ENCODE measurements at regions not wholly inside any gene's neighbourhood (a gene's known extent, or its start where the extent isn't known, plus 50 kb on each side); places are given as distances from the start of the nearest gene placed in this dataset.
"Not testable (repeated sequence)": the region's sequence is repeated elsewhere in the genome, so short reads cannot be mapped to it uniquely, and the experiment has no call there.

DNA sequence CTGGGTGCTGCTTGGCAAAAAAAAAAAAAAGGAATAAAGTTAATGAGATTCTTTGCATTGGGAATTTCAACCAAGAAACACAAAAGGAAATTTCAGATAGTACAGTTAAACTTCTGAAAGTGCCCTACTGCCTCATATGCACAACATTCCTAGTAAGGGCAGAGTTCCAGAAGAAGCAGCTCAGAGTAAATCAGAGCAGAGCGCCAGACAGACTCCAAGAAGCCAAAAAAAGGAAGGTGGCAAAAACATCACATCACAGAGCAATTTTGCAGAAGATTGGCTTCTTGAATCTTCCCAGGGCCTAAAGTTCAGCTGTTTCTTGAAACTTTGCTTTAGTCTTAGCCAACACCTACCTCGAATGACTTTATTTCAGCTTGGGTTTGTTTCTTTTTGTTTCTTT, 544.1 kb downstream of the XPNPEP1 start:
- no peak for DNase-seq

DNA sequence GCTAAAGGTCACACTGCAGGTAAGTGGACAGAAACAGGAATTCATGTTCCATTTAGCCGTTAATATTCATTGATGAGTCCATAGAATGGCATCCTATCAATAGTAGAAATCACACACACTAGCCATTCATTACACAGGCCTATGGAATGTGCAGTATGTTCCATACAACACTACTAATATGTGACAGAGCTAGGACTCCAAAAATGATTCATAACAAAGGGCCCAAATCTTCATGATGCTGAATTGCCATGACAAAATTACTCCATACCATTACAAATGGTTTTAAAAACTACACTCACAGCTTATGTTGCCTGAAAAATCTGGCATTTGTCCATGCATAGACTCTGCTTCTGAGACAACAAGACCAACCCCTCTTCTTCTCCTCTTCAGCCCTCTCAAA, 549.1 kb downstream of the XPNPEP1 start:
- no peak for DNase-seq

DNA sequence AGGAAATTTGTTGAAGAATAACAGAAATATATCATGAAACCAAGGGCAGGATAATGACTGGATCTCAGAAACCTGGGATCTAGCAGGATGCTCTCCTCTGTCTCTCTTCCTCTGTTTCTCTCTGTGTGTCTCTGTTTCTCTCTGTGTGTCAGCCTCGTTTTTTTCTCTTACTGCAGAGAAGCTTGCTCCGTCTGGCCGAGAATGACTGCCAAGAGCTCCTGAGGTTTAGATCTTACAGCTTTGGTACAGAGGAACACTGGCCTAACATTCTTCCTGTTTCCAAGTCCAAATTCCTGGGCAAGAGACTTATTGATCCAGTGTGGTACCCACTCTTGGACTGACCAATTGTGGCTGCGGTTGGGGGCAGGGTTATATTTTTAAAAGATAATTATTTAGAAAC, 564.0 kb downstream of the XPNPEP1 start:
- DNase-seq, result no peak

DNA sequence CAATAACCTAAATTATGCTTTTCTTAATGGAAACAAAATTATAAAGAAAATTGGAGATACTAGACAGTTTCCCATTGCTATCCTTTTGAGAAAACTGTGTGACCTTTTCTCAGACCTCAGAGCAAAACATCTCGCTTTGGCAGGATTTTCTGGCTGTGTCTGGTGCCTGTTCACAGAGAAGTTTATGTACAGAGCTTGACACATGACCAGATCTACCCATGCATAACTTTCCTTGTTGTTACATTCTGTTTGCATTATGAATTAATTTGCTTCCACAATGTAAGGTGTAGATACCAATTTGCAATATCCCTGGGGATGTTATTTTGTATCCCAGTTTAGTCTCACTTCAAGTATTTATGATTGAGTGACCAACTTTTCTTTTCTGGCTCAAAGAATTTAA, 565.0 kb downstream of the XPNPEP1 start:
- DNase-seq, result no peak

DNA sequence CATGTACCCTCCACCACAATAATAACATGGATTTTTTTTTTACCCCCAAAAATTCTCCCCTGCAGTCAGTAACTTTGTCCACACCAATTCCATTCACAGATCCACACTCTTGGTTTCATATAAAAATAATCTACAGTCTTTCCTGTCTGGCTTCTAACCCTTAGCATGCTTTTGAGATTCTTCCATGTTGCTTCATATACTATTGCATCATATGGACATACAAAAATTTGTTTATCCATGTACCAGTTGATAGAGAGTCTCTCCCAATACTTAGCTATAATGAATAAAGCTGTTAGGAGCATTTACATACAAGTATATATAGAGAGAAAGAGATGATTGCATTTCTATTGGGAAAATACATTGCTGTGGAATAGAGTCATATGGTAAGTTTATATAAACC, 575.0 kb downstream of the XPNPEP1 start:
- no peak for DNase-seq

DNA sequence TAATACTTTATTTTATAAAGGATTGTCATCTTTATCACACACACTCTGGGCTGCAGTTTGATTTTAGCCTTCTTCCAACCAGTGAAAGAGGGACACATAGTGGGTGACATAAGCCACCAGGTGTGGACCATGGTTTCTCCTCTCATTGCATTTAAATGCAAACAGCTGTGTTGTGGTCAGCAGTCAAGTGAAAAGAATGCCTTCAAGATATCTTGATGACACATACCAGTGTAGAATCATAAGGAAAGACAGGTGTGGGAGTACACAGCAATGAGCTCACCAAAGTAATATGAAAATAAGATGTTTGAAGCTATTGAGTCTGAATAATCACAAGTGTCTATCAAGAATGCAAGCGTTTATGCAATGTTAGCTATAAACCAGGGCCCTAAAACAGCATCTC, 580.0 kb downstream of the XPNPEP1 start:
- no peak for DNase-seq

DNA sequence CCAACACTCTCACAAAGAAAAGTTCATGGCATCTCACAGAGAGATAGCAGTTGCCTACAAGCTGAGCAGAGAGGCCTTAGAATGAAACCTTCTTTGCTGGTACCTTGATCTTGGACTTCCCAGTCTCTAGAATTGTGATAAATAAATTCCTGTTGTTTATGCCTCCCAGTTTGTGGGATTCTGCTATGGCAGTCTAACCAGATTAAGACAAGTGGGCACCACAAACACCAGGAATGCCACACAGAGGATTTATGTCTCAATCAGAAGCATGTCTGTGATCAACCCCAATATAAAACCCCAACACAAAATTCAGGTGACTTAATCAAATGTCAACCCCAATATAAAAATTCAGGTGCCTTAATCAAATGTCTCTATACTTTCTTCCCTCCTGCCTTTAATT, 581.3 kb downstream of the XPNPEP1 start:
- no peak for DNase-seq

DNA sequence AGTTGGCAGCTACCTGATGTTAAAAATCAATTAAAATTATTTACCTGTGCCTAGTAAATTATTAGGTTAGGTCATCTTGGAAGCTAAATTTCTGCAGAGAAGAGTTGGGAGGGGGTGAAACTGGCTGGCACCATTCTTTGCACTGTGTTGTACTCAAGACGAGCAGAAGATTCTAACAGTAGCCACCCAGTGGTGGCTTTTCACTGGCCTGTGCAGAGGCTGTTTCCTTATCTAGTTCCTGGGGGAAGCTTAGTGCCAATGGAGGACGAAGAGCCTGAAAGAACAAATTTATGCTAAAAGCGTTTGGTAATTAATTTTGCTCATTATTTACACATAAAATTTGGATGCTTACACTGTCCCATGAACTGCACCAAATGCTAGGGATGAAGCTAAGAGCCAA, 595.3 kb downstream of the XPNPEP1 start:
- no peak for DNase-seq

DNA sequence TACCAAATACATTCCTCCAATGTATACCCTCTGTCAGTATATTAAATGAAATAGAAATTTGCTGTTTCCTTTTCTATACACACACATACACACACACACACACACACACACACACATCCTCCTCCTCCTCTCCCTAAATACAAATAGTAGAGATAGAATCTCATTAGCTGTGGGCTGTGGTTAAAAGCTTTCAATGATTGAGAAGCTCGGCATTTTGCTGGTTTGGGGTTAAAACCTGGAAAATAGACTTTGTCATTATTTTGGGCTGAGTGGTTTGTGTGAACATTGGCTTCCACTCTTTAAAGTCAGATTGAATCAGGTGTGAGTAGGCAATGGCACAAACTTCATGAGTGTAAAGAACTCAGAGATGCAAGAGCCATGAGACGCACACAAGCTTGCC, 596.0 kb downstream of the XPNPEP1 start:
- no peak for DNase-seq

DNA sequence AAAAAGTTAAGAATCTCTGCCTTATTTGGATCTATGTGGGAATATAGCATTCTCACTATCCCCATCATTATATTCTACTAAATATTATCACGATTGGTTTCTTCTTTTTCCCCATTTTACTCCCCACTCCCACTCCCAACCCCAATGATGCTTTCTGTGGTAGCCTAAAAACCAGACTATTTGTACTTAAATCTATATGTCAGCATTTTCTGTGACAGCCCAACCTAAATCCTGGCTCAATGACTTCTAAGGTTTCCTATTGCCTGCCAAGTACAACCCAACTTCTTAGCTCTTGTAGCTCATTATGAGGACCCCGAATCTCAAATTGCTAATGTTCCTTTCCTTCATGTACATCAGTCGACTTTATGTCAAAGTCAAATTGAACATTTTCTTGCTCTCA, 598.6 kb downstream of the XPNPEP1 start:
- DNase-seq, result no peak

DNA sequence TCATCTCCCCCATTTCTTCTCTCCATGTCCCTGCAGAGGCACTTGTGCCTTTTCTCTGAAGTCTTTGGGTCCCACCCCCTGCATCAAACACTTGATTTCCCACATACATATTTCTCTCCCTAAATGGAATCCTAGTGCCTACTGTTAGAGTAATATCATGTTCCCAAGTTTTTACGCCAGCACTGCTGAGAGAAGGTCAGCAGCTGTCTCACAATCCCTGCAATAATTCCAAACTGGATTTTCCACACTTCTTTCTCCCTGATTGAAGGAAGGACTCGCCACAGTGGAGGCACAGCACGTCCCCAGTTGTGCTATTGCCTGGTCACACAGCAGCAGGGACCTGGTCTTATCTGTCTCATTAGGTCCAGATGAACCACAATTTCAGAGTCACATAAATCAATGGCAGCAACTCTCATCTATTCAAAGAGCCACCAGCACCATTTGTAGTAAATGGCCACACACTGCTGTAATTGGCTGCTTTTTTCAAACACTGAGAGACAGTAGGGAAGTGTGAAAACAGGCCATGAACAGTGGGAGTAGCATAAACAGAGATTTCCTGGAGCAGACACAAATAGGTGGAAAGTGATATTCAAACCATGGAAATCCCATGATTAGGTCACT, 605.5 kb downstream of the XPNPEP1 start:
- no peak for DNase-seq

DNA sequence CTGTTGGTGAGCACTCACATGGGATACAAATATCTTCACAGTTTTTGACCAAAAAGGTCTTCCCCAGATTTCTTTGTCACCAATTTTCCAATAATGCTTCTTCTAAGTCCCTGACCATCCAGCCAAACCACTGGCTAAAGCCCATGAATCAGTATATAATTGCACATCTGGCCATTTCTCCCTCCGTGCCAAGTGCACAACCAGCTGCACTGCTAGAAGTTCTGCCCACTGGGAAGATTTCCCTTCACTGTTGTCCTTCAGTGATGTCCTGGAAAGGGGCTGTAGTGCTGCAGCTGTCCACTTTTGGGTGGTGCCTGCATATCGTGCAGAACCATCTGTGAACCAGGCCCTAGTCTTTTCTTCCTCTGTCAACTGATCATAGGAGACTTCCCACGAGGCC, 609.3 kb downstream of the XPNPEP1 start:
- DNase-seq, result not testable (repeated sequence)

DNA sequence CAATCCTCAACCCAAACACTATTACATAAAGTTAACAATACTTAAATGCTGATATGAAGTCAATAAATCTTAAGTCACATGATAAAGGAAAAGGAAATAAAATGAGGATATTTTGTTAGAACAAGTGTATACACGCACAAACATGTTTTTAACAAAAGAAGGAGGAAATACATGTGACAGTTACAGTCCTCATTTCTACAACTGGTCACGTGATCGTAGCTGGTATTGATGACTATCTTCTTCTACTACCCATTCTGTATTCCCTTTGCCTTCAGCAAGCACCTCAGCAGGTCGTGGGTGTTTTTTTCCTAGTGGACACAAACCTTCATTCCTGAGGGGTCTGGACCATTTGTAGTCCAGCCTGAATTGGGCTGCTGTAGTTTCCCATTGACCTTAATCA, 610.8 kb downstream of the XPNPEP1 start:
- DNase-seq, result not testable (repeated sequence)

DNA sequence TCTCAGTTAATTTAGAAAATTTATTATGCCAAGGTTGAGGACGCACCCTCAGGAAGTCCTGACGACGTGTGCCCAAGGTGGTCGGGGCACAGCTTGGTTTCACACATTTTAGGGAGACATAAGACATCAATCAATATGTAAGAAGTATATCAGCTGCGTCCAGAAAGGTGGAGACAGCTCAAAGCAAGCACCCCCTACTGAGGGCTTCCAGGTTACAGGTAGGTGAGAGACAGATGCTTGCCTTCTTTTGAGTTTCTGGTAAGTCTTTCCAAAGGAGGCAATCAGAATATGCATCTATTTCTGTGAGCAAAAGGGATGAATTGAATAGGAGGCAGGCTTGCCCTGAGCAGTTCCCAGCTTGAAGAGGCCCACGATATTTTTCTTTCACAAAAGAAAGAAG, 614.3 kb downstream of the XPNPEP1 start:
- DNase-seq, result no peak

DNA sequence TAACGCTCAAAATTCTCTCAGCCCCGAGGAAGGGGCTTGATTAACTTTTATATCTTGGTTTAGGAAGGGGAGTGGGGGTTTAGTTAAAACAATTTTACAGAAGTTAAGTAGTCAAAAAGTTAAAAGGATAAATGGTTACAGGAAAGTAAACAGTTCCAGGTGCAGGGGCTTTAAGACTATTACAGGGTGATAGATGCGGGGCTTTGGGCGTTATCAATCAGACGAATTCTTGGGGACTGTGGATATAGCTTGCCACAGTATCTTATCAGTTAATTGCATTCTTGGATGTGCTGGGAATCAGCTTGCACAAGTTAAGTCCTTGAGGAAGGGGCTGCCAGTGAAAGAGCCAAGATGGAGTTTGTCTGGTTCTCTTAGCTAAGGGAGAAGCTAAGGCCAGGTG, 616.2 kb downstream of the XPNPEP1 start:
- not testable (repeated sequence) for DNase-seq

DNA sequence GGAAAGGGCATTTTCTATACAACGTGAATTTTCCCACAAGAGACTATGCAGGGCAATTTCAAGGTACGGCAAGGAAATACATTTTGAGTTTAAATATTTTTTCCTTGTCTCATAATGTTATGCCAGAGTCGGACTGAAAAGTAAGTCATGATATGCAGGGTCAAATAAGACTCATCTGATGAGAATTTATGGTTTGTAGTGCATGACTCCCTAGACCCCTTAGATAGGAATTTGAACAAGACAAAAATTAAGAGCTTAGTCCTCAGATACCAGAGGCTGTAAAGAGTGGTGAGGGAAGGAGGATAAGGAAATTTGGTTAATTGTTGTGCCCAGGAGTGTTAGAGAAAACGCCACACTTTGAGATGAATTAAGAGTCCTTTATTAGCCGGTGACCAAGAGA, 616.6 kb downstream of the XPNPEP1 start:
- no peak for DNase-seq

DNA sequence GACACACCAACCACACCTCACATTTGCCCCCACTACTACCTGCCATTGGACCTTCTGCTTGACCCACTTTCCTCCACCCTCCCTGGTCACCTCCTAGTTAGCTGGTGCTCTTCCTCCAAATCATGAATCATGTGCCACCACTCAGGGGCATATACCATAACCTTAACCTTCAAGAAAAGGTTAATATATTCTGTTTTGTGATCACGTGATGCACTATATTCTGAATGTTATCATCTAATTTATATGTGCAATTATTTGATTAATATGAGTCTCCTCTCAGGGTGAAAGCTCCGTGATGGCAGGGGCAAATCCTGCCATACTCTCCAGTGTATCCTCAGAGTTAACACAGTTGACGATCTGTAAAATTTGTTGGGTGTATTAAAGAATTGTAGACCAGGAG, 635.5 kb downstream of the XPNPEP1 start:
- DNase-seq, result no peak

DNA sequence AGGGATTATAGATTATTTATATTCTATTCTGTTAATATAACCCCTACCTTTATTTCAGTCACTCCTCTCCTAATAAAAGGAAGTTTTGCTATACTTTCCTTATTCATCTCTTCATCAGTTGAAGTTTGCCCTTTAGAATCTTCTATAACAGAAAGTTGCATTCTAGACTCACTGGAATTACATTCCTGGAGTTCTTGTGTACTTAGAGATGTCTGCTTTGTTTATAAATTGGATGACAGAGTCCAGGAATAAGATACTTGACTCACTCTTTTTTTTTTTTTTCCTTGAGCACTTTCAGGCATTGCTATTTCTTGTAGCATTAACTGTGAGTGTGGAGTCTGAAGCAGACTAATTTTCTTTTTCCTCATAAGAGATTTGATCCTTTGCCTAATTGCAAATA, 640.8 kb downstream of the XPNPEP1 start:
- no peak for DNase-seq

DNA sequence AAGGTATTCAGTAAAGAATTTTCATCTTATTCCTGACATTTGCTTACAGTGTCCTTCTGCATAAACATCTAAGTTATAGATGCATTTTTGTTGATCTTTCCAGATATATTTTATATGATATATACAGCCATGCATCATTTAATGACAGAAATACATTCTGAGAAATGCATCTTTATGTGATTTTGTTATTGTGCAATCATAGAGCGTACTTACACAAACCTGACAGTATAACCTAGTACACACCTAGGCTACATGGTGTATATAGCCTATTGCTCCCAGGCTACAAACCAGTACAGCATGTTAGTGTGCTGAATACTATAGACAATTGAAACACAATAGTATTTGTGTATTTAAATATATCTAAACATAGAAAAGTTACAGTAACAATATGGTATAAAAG, 642.0 kb downstream of the XPNPEP1 start:
- no peak for DNase-seq

DNA sequence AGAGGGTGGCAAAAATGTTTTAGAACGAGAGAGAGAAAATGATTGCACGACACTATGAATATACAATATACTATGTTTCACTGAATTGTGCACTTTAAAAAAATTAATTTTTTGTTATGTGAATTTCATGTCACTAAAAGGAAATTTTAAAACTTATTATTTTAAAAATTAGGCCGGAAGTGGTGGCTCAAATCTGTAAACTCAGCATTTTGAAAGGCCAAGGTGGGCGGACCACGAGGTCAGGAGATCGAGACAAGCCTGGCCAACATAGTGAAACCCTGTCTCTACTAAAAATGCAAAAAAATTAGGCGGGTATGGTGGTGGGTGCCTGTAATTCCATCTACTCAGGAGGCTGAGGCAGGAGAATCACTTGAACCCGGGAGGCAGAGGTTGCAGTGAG, 642.5 kb downstream of the XPNPEP1 start:
- no peak for DNase-seq

DNA sequence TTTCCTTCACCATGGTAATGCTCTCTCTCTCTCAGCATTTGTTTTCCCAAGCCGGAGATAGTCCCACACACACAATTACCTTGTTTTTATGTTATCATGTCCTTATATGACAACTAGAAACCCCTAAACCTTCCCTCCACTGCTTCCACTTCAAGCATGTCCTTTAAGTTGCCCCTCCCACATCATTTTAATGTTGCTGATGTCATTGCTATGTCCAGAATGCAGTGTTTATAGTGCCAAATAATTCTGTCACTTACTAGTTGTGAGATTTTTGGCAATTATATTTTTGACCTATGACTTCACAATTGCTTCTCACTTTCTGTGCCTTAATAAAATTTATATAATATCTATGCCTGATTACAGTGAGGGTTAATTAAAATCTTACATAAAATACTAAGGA, 645.9 kb downstream of the XPNPEP1 start:
- no peak for DNase-seq

DNA sequence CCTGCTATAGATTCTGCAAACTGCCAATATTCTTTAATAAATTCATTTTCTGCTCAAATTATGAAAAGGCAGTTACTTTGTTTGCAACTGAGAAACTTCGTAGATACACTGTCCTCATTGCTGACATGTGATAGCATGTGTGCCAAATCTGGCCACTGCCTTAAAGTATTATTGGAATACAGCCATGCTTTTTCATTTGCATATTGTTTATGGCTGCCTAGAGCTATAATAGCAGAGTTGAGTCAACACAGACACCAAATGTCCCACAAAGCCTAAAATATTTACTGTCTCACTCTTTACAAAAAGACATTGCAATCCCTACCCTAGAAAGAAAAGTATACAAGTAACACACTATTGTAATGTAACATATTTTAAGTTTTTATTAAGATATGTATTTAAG, 647.4 kb downstream of the XPNPEP1 start:
- DNase-seq, result no peak

DNA sequence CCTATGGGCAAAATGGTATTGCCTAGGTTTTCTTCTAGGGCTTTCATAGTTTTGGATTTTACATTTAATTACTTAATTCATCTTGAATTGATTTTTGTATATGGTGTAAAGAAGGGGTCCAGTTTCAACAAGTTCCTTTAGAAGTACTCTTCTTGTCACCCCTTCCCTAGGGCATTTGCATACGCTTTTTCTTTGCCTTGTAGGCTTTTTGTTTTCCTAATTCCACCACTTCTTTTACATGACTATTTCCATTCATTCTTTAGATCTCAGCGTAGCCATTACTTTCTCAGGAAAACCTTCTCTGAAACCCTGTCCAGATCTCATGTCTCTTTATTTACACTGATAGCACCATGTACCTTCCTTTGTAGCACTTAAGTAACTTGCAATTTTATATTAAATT, 648.6 kb downstream of the XPNPEP1 start:
- no peak for DNase-seq

DNA sequence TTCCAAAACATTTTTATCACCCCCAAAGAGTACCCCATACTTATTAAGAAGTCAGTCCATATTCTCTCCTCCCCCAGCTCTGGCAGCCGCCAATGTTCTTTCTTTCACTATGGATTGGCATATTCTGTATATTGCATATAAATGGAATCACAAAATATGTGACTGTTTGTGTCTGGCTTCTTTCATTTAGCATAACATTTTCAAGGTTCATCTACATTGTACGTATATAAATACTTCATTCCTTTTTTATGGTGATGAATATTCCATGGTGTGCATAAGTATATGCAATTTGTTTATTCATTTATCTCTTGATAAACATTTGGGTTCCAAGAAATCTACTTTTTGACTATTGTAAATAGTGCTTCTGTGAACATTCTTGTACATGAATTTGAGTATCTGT, 653.1 kb downstream of the XPNPEP1 start:
- DNase-seq, result no peak

DNA sequence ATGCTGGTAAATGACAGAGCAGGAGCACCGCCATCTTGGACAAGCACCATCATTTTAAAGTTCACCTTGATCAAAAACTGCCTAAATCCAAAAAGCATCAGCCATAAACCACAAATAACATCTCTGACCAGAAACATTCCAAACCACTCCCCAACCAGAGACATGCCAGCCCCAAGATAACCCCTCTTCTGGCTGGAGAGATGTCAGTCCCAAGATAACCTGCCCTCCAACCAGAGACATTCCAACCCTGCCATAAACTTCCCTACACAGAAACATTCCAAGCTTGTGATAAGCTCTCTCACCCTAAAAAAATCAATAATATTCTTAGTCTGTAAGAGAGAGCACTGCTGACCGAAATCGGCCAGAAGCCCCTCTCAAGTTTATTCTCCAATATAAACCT, 659.3 kb downstream of the XPNPEP1 start:
- DNase-seq, result no peak

DNA sequence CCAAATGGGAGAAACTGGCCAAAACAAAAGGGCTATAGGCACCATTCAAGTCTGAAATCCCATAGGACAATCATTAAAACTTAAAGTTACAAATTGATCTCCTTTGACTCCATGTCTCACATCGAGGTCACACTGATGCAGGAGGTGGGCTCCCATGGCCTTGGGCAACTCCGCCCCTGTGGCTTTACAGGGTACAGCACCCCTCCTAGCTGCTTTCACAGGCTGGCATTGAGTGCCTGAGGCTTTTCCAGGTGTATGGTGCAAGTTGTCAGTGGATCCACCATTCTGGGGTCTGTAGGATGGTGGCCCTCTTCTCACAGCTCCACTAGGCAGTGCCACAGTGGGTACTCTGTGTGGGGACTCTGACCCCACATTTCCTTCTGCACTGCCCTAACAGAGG, 662.1 kb downstream of the XPNPEP1 start:
- no peak for DNase-seq

Measured in NCI-H1092 treated with DMSO at 0.1 percent for 48 hours (cell line).